ENCODE measurements at regions not wholly inside any gene's neighbourhood (a gene's known extent, or its start where the extent isn't known, plus 50 kb on each side); places are given as distances from the start of the nearest gene placed in this dataset.
"Not testable (repeated sequence)": the region's sequence is repeated elsewhere in the genome, so short reads cannot be mapped to it uniquely, and the experiment has no call there.

GRCh38 chr9:15372455-15372854, 50.2 kb upstream of the SNAPC3 start:
- intact Hi-C loops (cut with micrococcal nuclease): no loop called here

- intact Hi-C loops (cut with micrococcal nuclease): no loop called here
Measured at GRCh38 chr9:15371448-15371845, 51.2 kb upstream of the SNAPC3 start.

DNA sequence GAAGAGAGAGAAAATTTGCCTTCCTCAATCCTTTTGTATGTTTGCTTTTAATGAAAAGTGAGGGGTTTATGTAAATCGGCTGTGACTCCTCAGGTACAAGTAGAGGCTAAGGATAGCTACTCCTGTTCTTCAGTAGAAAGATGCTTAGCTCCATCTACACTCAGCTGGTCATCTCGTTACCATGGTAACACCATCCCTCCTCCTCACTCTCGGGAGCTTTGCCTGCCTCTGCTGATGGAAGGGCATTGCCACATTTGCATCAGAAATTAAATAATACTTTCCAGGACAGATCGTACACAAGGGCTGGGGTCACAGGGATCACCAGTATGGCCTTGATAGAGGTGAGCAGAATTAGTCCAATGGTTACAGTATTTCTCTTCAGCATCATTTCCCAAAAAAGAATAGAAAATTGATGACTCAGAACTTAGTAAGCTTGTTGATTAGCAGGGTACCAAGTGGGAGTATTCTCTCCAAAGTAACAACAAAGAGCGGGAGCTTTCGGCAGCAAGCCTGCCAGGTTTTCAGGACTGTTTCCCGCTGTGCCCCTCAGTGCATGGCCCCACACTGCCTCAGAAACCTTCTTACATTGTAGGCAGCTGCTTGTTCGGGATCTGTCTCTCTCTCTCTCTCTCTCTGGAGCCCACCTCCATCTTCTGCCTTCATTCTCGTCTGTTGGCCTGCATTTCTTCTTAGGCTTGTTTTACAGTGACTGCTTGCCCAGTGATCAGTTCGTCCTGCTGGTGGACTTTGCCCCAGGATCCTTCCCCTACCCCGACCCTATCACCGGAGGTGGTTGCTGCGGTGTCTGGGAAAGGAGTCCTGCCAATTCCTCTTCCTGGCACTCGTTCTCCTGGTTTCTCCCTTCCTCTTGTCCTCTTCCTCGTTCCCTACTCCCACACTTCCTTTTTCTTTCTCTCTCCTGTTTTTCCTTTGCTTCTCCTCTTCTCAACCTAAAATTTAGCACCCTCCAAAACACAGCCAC, 51.9 kb upstream of the SNAPC3 start:
- intact Hi-C loops (cut with micrococcal nuclease): no loop called here

GRCh38 chr9:15369871-15370270, 52.8 kb upstream of the SNAPC3 start:
- intact Hi-C loops (cut with micrococcal nuclease): no loop called here

GRCh38 chr9:15369238-15369637, 53.4 kb upstream of the SNAPC3 start:
- intact Hi-C loops (cut with micrococcal nuclease): no loop called here

DNA sequence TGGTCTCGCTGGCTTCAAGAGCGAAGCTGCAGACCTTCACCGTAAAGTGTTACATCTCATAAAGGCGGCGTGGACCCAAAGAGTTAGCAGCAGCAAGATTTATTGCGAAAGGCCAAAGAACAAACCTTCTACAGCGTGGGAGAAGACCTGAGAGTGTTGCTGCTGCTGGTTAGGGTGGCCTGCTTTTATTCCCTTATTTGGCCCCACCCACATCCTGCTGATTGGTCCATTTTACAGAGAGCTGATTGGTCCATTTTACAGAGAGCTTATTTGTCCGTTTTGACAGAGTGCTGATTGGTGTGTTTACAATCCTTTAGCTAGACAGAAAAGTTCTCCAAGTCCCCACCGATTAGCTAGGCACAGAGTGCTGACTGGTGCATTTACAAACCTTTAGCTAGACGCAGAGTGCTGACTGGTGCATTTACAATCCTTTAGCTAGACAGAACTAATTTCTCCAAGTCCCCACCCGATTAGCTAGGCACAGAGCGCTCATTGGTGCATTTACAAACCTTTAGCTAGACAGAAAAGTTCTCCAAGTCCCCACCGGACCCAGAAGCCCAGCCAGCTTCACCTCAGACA, 57.6 kb upstream of the SNAPC3 start:
- intact Hi-C loops (cut with micrococcal nuclease): not testable (repeated sequence)

- intact Hi-C loops (cut with micrococcal nuclease): no loop called here
Measured at GRCh38 chr9:15361737-15362136, 54.7 kb upstream of the TTC39B start.

GRCh38 chr9:15357050-15357653, 50.1 kb upstream of the TTC39B start:
- intact Hi-C loops (cut with micrococcal nuclease): loop anchor here (1.0 to 2.0 kb wide), 3 partner anchors 50 to 146 kb away; partner anchors contain the start of gene TTC39B
